Smooth muscle cell (in vitro differentiated cells): ENCODE measurements at regions not wholly inside any gene's neighbourhood (a gene's known extent, or its start where the extent isn't known, plus 50 kb on each side); places are given as distances from the start of the nearest gene placed in this dataset. TPM values are rescaled to one million over a fixed set of nuclear protein-coding genes. Genes with fewer than 3 reads are reported as not detected.

Experiments used
- DNase-seq: peaks from one replicate; lab custom pipeline; 2025; ENCODE audit not compliant: unreplicated experiment; lab: John Stamatoyannopoulos, UW
- H2AFZ ChIP-seq: fragments of 200-600 bp; sonication (generic); 2 replicates; pipeline ENCODE4 v1.6.0; 2016; ENCODE audit warnings: antibody characterized with exemption, low read depth, mild to moderate bottlenecking
- H3F3A ChIP-seq: fragments of 200-600 bp; sonication (generic); 2 replicates; pipeline ENCODE4 v1.6.0; 2017; ENCODE audit warnings: antibody characterized with exemption, low read depth
- H3K27ac ChIP-seq: fragments of 200-600 bp; sonication (generic); 2 replicates; pipeline ENCODE4 v1.5.1; 2016; ENCODE audit warnings: low read depth, mild to moderate bottlenecking
- H3K27me3 ChIP-seq: fragments of 200-600 bp; sonication (generic); 2 replicates; pipeline ENCODE4 v1.6.1; 2016; ENCODE audit warnings: low read depth, mild to moderate bottlenecking
- H3K36me3 ChIP-seq: fragments of 200-600 bp; sonication (generic); 2 replicates; pipeline ENCODE4 v1.5.1; 2016; ENCODE audit warnings: low read depth
- H3K4me1 ChIP-seq: fragments of 200-600 bp; sonication (generic); 2 replicates; pipeline ENCODE4 v1.5.1; 2016; ENCODE audit warnings: low read depth
- H3K4me2 ChIP-seq: fragments of 200-600 bp; sonication (generic); 2 replicates; pipeline ENCODE4 v1.6.0; 2016; ENCODE audit warnings: mild to moderate bottlenecking
- H3K4me3 ChIP-seq: fragments of 200-600 bp; sonication (generic); 2 replicates; pipeline ENCODE4 v1.5.1; 2016; ENCODE audit warnings: mild to moderate bottlenecking
- H3K79me2 ChIP-seq: fragments of 200-600 bp; sonication (generic); 2 replicates; pipeline ENCODE4 v1.6.0; 2016; ENCODE audit warnings: low read depth, mild to moderate bottlenecking
- H3K9ac ChIP-seq: fragments of 200-600 bp; sonication (generic); 2 replicates; pipeline ENCODE4 v1.6.0; 2016; ENCODE audit warnings: low read depth
- H3K9me3 ChIP-seq: fragments of 200-600 bp; sonication (generic); replicated peaks from 2 replicates; pipeline ENCODE4 v1.5.1; 2016; ENCODE audit warnings: low read depth
- H4K20me1 ChIP-seq: fragments of 200-600 bp; sonication (generic); 2 replicates; pipeline ENCODE4 v1.6.0; 2016; ENCODE audit warnings: low read depth
- CTCF ChIP-seq: fragments of 200-600 bp; sonication (generic); IDR thresholded peaks from 2 replicates; pipeline ENCODE4 v1.5.1; 2017; ENCODE audit warnings: borderline replicate concordance, mild to moderate bottlenecking, antibody characterized with exemption; ENCODE audit not compliant: insufficient read depth, poor library complexity, severe bottlenecking
- WGBS: methylation state at CpG from one replicate; pipeline ENCODE4 v1.1.7; 2016; ENCODE audit warnings: low lambda C conversion rate; 5-methylcytosine and 5-hydroxymethylcytosine counted together
- small RNA-seq: library from RNA; depleted of rRNA; stranded (forward); fragments of <200 nt; gene quantifications from one replicate; pipeline ENCODE3, GENCODE V24; 2014

- Histone ChIP-seq H3K36me3 (no peaks in the 10 kb centered on the region), H3K27me3 (no peaks in the 10 kb centered on the region), H2AFZ (no peak overlapping the region), H4K20me1 (no peaks in the 10 kb centered on the region), H3K9ac (peak overlapping the region; percentile 6), H3K79me2 (no peaks in the 10 kb centered on the region), H3K4me3 (no peak overlapping the region), H3K4me2 (no peak overlapping the region), H3K4me1 (peaks cover 6% of the 10 kb centered on the region), H3K9me3 (no peaks in the 10 kb centered on the region), H3F3A (no peaks in the 10 kb centered on the region), H3K27ac (peak overlapping the region; percentile 80)
- DNase-seq: no peak
- no peak for TF ChIP-seq CTCF
- WGBS: 80% methylated on average over 1 of the region's 1 CpG
These were observed 84.9 kb upstream of the ADAMTS20 start for GRCh38 chr12:43636725-43637463.

GRCh38 chr12:43621262-43621661 lies 69.3 kb upstream of the ADAMTS20 start:
- no peak for DNase-seq
- no peaks in the 10 kb centered on the region for H4K20me1 ChIP-seq
- no peaks in the 10 kb centered on the region for H3K4me1 ChIP-seq
- no peak for TF ChIP-seq CTCF
- H2AFZ ChIP-seq: no peak overlapping the region
- no peaks in the 10 kb centered on the region for H3K27me3 ChIP-seq
- H3K27ac ChIP-seq: no peak overlapping the region
- WGBS: 85% methylated on average over 2 of the region's 2 CpGs
- no peak overlapping the region for H3K4me3 ChIP-seq
- H3K36me3 ChIP-seq: no peaks in the 10 kb centered on the region
- no peaks in the 10 kb centered on the region for H3K79me2 ChIP-seq
- H3K9me3 ChIP-seq: no peaks in the 10 kb centered on the region
- no peak overlapping the region for H3K9ac ChIP-seq
- no peaks in the 10 kb centered on the region for H3F3A ChIP-seq
- no peak overlapping the region for H3K4me2 ChIP-seq

GRCh38 chr12:43602738-43603137 lies 50.7 kb upstream of the ADAMTS20 start:
- Histone ChIP-seq H3K9me3 (no peaks in the 10 kb centered on the region), H4K20me1 (no peaks in the 10 kb centered on the region), H3K27ac (no peak overlapping the region), H3K36me3 (no peaks in the 10 kb centered on the region), H3K4me2 (no peak overlapping the region), H3K79me2 (no peaks in the 10 kb centered on the region), H3K4me3 (no peak overlapping the region), H2AFZ (no peak overlapping the region), H3K27me3 (no peaks in the 10 kb centered on the region), H3K9ac (no peak overlapping the region), H3K4me1 (no peaks in the 10 kb centered on the region), H3F3A (no peaks in the 10 kb centered on the region)
- 87% methylated on average over 4 of the region's 4 CpGs for WGBS
- DNase-seq: no peak
- no peak for TF ChIP-seq CTCF

Small RNAs in the stretch of these regions (small RNA-seq; reads per million reads assigned to genes)
- not detected for gene AC090525.3
